B cell (primary cell): ENCODE measurements at regions not wholly inside any gene's neighbourhood (a gene's known extent, or its start where the extent isn't known, plus 50 kb on each side); places are given as distances from the start of the nearest gene placed in this dataset.

Experiments
- ATAC-seq: fragments of 200-7000 bp; cut with Tn5 transposase; one replicate; pipeline ENCODE4 v1.10.0; 2021; ENCODE audit warnings: low read depth, mild to moderate bottlenecking, moderate number of reproducible peaks, moderate library complexity
- CTCF ChIA-PET: fragments of 350-600 bp; sonication (Branson Sonifier 250); formaldehyde crosslinking; loops from one replicate; lab custom pipeline; 2021; ENCODE audit warnings: antibody characterized with exemption, inconsistent platforms; lab: Charles Lee
- POLR2A ChIA-PET: fragments of 350-600 bp; sonication (Branson Sonifier 250); formaldehyde crosslinking; loops from one replicate; lab custom pipeline; 2021; ENCODE audit warnings: antibody characterized with exemption; lab: Charles Lee
- DNase-seq: peaks from one replicate; pipeline ENCODE4 v3.0.0; 2013
- H2AFZ ChIP-seq: 2 replicates; pipeline ENCODE4 v1.6.1; 2012; ENCODE audit warnings: mild to moderate bottlenecking, low read depth, low read length; ENCODE audit not compliant: insufficient read depth, poor library complexity, severe bottlenecking
- H3K27ac ChIP-seq, 2 donors: 1 replicate in 1 of 2; 2 replicates in 1 of 2; pipeline ENCODE4 v1.5.1; 2012 to 2013; ENCODE audit warnings: low read length in 2 of 2, mild to moderate bottlenecking in 2 of 2, moderate library complexity in 1 of 2
- H3K27me3 ChIP-seq, 4 experiments: fragments of 200-600 bp in 1 of 4; sonication (generic) in 1 of 4; replicated peaks in 1 of 4; 1 replicate in 2 of 4; 2 replicates in 2 of 4; pipeline versions ENCODE4 v1.6.1 to v1.7.0; 2013 to 2016; ENCODE audit warnings: low read length in 3 of 4, mild to moderate bottlenecking in 2 of 4, mixed read lengths in 1 of 4, moderate library complexity in 1 of 4; ENCODE audit not compliant: insufficient read depth in 4 of 4, control insufficient read depth in 3 of 4; ENCODE audit errors: control extremely low read depth in 1 of 4
- H3K36me3 ChIP-seq, 2 experiments: replicated peaks in 1 of 2; 1 replicate in 1 of 2; 2 replicates in 1 of 2; pipeline versions ENCODE4 v1.6.1 to v1.7.1; 2013; ENCODE audit warnings: low read length in 1 of 2; ENCODE audit not compliant: insufficient read depth in 2 of 2, control insufficient read depth in 1 of 2; ENCODE audit errors: control extremely low read depth in 1 of 2, extremely low read depth in 1 of 2
- H3K4me1 ChIP-seq, 2 donors: fragments of 200-600 bp in 1 of 2; sonication (generic) in 1 of 2; 1 replicate in 1 of 2; 2 replicates in 1 of 2; pipeline versions ENCODE4 v1.5.1 to v1.6.1; 2013 to 2017; ENCODE audit warnings: low read length in 2 of 2; ENCODE audit not compliant: control insufficient read depth in 2 of 2, insufficient read depth in 2 of 2
- H3K4me2 ChIP-seq: replicated peaks from 2 replicates; pipeline ENCODE3; 2012; ENCODE audit warnings: mild to moderate bottlenecking, low read depth, low read length; ENCODE audit not compliant: poor library complexity, severe bottlenecking
- H3K4me3 ChIP-seq, 5 experiments: fragments of 200-600 bp in 1 of 5; sonication (generic) in 1 of 5; 1 replicate in 3 of 5; 2 replicates in 2 of 5; pipeline versions ENCODE4 v1.5.1 to v1.7.0; 2011 to 2016; ENCODE audit warnings: low read length in 4 of 5, mild to moderate bottlenecking in 4 of 5, low read depth in 2 of 5, control low read depth in 1 of 5, moderate library complexity in 1 of 5; ENCODE audit not compliant: insufficient read depth in 1 of 5; ENCODE audit errors: control extremely low read depth in 1 of 5, extremely low read depth in 1 of 5
- H3K79me2 ChIP-seq: fragments of 200-600 bp; sonication (generic); one replicate; pipeline ENCODE4 v1.6.0; 2016; ENCODE audit warnings: low read length; ENCODE audit not compliant: control insufficient read depth, insufficient read depth
- H3K9ac ChIP-seq: fragments of 200-600 bp; sonication (generic); 2 replicates; pipeline ENCODE4 v1.6.1; 2017; ENCODE audit warnings: mild to moderate bottlenecking, low read length, moderate library complexity
- H3K9me3 ChIP-seq, 3 donors: one replicate each; pipeline versions ENCODE4 v1.6.1 to v1.7.1; 2013; ENCODE audit warnings: low read length in 2 of 3; ENCODE audit not compliant: control insufficient read depth in 2 of 3, insufficient read depth in 1 of 3; ENCODE audit errors: control extremely low read depth in 1 of 3
- H4K20me1 ChIP-seq: 2 replicates; pipeline ENCODE4 v1.6.0; 2012; ENCODE audit warnings: mild to moderate bottlenecking, low read length; ENCODE audit not compliant: insufficient read depth, control insufficient read depth, poor library complexity, severe bottlenecking
- H3K27ac Mint-ChIP-seq: one replicate; pipeline ENCODE4 v1.8.0; 2021; ENCODE audit warnings: mixed read lengths
- H3K27me3 Mint-ChIP-seq: one replicate; pipeline ENCODE4 v1.8.0; 2021; ENCODE audit warnings: mixed read lengths
- H3K4me1 Mint-ChIP-seq: one replicate; pipeline ENCODE4 v1.8.0; 2021; ENCODE audit warnings: mixed read lengths
- H3K4me3 Mint-ChIP-seq: one replicate; pipeline ENCODE4 v1.8.0; 2021; ENCODE audit warnings: mixed read lengths
- H3K9me3 Mint-ChIP-seq: one replicate; pipeline ENCODE4 v1.8.0; 2022; ENCODE audit warnings: mixed read lengths; ENCODE audit not compliant: insufficient read depth
- CTCF ChIP-seq: fragments of 200-600 bp; IDR thresholded peaks from one replicate; pipeline ENCODE4 v1.8.0; 2022; ENCODE audit warnings: antibody characterized with exemption, mild to moderate bottlenecking
- EZH2 ChIP-seq: IDR thresholded peaks from 2 replicates; pipeline ENCODE4 v1.6.1; 2012; ENCODE audit warnings: borderline replicate concordance, low read depth, mild to moderate bottlenecking, moderate library complexity, low read length; ENCODE audit not compliant: insufficient read depth, poor library complexity, severe bottlenecking
- WGBS: methylation state at CpG from one replicate; pipeline ENCODE4 v1.1.5; 2013; ENCODE audit warnings: missing lambda C conversion rate; ENCODE audit not compliant: insufficient coverage; 5-methylcytosine and 5-hydroxymethylcytosine counted together
- intact Hi-C: fragments of 100-400 bp; cut with micrococcal nuclease; formaldehyde crosslinking; loops from one replicate; pipeline ENCODE4 v1.10.0; 2022

- ChIA-PET POLR2A (no interaction called here), CTCF (interaction anchor here (1.9 kb wide), 1 partner anchor 9 kb away, joined by 6 read pairs; no protein-coding TSS in a partner anchor)
- intact Hi-C loops: no loop called here
- Histone ChIP-seq H3K4me2 (no peak overlapping the region), H3K9ac (no peak overlapping the region), H3K4me1 (no peaks in the 10 kb centered on the region), H3K36me3 (no peaks in the 10 kb centered on the region), H3K4me3 (no peak overlapping the region), H3K27me3 (no peaks in the 10 kb centered on the region), H2AFZ (no peak overlapping the region), H3K79me2 (no peaks in the 10 kb centered on the region), H4K20me1 (no peaks in the 10 kb centered on the region), H3K27ac (no peak overlapping the region), H3K9me3 (no peaks in the 10 kb centered on the region)
- 100% methylated on average over 1 of the region's 4 CpGs for WGBS
- no peak for DNase-seq
- H3K4me3 Mint-ChIP-seq: no peak overlapping the region
- no peaks in the 10 kb centered on the region for H3K4me1 Mint-ChIP-seq
- no peaks in the 10 kb centered on the region for H3K9me3 Mint-ChIP-seq
- no peak overlapping the region for H3K27ac Mint-ChIP-seq
- TF ChIP-seq CTCF: no peak
- TF ChIP-seq EZH2: no peak
- ATAC-seq: no peak
- peaks cover 18% of the 10 kb centered on the region for H3K27me3 Mint-ChIP-seq
These were observed 275.1 kb upstream of the PKDCC start for GRCh38 chr2:41772697-41773096.

- ChIA-PET CTCF (no interaction called here), POLR2A (no interaction called here)
- Mint-ChIP-seq H3K27ac (no peak overlapping the region), H3K4me3 (no peak overlapping the region), H3K4me1 (no peaks in the 10 kb centered on the region), H3K9me3 (no peaks in the 10 kb centered on the region), H3K27me3 (peaks cover 16% of the 10 kb centered on the region)
- intact Hi-C loops: no loop called here
- ATAC-seq (no peak), DNase-seq (no peak)
- Histone ChIP-seq H3K27me3 (no peaks in the 10 kb centered on the region), H3K4me1 (no peaks in the 10 kb centered on the region), H3K4me3 (no peak overlapping the region), H2AFZ (no peak overlapping the region), H3K4me2 (no peak overlapping the region), H3K79me2 (no peaks in the 10 kb centered on the region), H3K9me3 (no peaks in the 10 kb centered on the region), H3K27ac (no peak overlapping the region), H3K9ac (no peak overlapping the region), H4K20me1 (no peaks in the 10 kb centered on the region), H3K36me3 (no peaks in the 10 kb centered on the region)
- TF ChIP-seq EZH2 (no peak), CTCF (no peak)
- 100% methylated on average over 2 of the region's 3 CpGs for WGBS
These were observed 273.7 kb upstream of the PKDCC start for GRCh38 chr2:41774011-41774605.
